GM23338 (cell line): ENCODE measurements at regions not wholly inside any gene's neighbourhood (a gene's known extent, or its start where the extent isn't known, plus 50 kb on each side); places are given as distances from the start of the nearest gene placed in this dataset.

Source experiments
- ATAC-seq: fragments of 200-7000 bp; cut with Tn5 transposase; 3 replicates; pipeline ENCODE4 v1.9.1; 2020
- DNase-seq: peaks from one replicate; pipeline ENCODE4 v3.0.0-alpha.2; 2015; ENCODE audit warnings: low spot score
- H2AFZ ChIP-seq: fragments of 200-600 bp; sonication (generic); 2 replicates; pipeline ENCODE4 v1.8.0; 2016; ENCODE audit warnings: antibody characterized with exemption, mild to moderate bottlenecking, moderate library complexity
- H3F3A ChIP-seq: fragments of 200-600 bp; sonication (generic); replicated peaks from 2 replicates; pipeline ENCODE4 v1.8.0; 2017; ENCODE audit warnings: antibody characterized with exemption, mixed run types, low read depth
- H3K27ac ChIP-seq: fragments of 200-600 bp; sonication (generic); 2 replicates; pipeline ENCODE4 v1.6.1; 2016; ENCODE audit warnings: low read depth
- H3K27me3 ChIP-seq: fragments of 200-600 bp; sonication (generic); 2 replicates; pipeline ENCODE4 v1.8.0; 2016; ENCODE audit warnings: mild to moderate bottlenecking, mixed run types, moderate library complexity; ENCODE audit not compliant: insufficient read depth
- H3K36me3 ChIP-seq: fragments of 200-600 bp; sonication (generic); 2 replicates; pipeline ENCODE4 v1.8.0; 2016; ENCODE audit warnings: mild to moderate bottlenecking; ENCODE audit not compliant: insufficient read depth
- H3K4me1 ChIP-seq: fragments of 200-600 bp; sonication (generic); 2 replicates; pipeline ENCODE4 v1.8.0; 2016; ENCODE audit warnings: mild to moderate bottlenecking, moderate library complexity; ENCODE audit not compliant: insufficient read depth
- H3K4me2 ChIP-seq: fragments of 200-600 bp; sonication (generic); 2 replicates; pipeline ENCODE4 v1.7.1; 2017; ENCODE audit warnings: mixed run types
- H3K4me3 ChIP-seq: fragments of 200-600 bp; sonication (generic); 2 replicates; pipeline ENCODE4 v1.6.1; 2016; ENCODE audit warnings: mixed run types
- H3K79me2 ChIP-seq: fragments of 200-600 bp; sonication (generic); replicated peaks from 2 replicates; pipeline ENCODE4 v1.8.0; 2017; ENCODE audit warnings: mild to moderate bottlenecking; ENCODE audit not compliant: insufficient read depth
- H3K9me2 ChIP-seq: fragments of 200-600 bp; sonication (generic); 2 replicates; pipeline ENCODE4 v1.8.0; 2017; ENCODE audit not compliant: insufficient read depth
- H4K20me1 ChIP-seq: fragments of 200-600 bp; sonication (generic); replicated peaks from 2 replicates; pipeline ENCODE4 v1.8.0; 2017; ENCODE audit warnings: mild to moderate bottlenecking; ENCODE audit not compliant: insufficient read depth
- H3K27ac Mint-ChIP-seq: 2 replicates; pipeline ENCODE4 v1.8.0; 2020; ENCODE audit warnings: inconsistent platforms, mild to moderate bottlenecking, moderate library complexity, mixed read lengths
- H3K27me3 Mint-ChIP-seq: 3 replicates; pipeline ENCODE4 v1.8.0; 2022; ENCODE audit warnings: low read depth, mild to moderate bottlenecking, moderate library complexity, mixed read lengths, inconsistent platforms; ENCODE audit not compliant: insufficient read depth, poor library complexity
- H3K36me3 Mint-ChIP-seq: 3 replicates; pipeline ENCODE4 v1.8.0; 2021; ENCODE audit warnings: low read depth, mild to moderate bottlenecking, inconsistent platforms, moderate library complexity, mixed read lengths
- H3K4me1 Mint-ChIP-seq: 3 replicates; pipeline ENCODE4 v1.8.0; 2020; ENCODE audit warnings: mild to moderate bottlenecking, inconsistent platforms, mixed read lengths
- H3K4me3 Mint-ChIP-seq: 3 replicates; pipeline ENCODE4 v1.8.0; 2021; ENCODE audit warnings: moderate library complexity, mild to moderate bottlenecking, inconsistent platforms, mixed read lengths
- H3K9me3 Mint-ChIP-seq: 3 replicates; pipeline ENCODE4 v1.8.0; 2020; ENCODE audit warnings: moderate library complexity, mild to moderate bottlenecking, inconsistent platforms, mixed read lengths
- CREB1 ChIP-seq: fragments of 250-450 bp; sonication (Bioruptor Pico); IDR thresholded peaks from 2 replicates; pipeline ENCODE4 v1.5.0; 2020; ENCODE audit warnings: low read depth, mild to moderate bottlenecking, moderate library complexity
- CTCF ChIP-seq, 2 experiments: fragments of 200-600 bp in 1 of 2; sonication (generic) in 1 of 2; conservative IDR thresholded peaks; 2 replicates each; pipeline versions ENCODE4 v1.5.1 to v1.6.1; 2016 to 2017; ENCODE audit warnings: antibody characterized with exemption in 2 of 2, low read depth in 2 of 2, mild to moderate bottlenecking in 2 of 2, moderate library complexity in 1 of 2
- EZH2 ChIP-seq: fragments of 200-600 bp; sonication (generic); IDR thresholded peaks from one replicate; pipeline ENCODE4 v1.8.0; 2017; ENCODE audit warnings: antibody characterized with exemption, mild to moderate bottlenecking, low read depth; ENCODE audit not compliant: unreplicated experiment
- EZH2phosphoT487 ChIP-seq: fragments of 200-600 bp; sonication (generic); IDR thresholded peaks from one replicate; pipeline ENCODE4 v1.8.1; 2018; ENCODE audit warnings: antibody characterized with exemption; ENCODE audit not compliant: unreplicated experiment
- JUNB ChIP-seq: IDR thresholded peaks from one replicate; pipeline ENCODE4 v1.6.1; 2016; ENCODE audit warnings: antibody characterized with exemption; ENCODE audit not compliant: unreplicated experiment
- NANOG ChIP-seq: IDR thresholded peaks from 2 replicates; pipeline ENCODE4 v1.6.1; 2016; ENCODE audit warnings: antibody characterized with exemption, borderline replicate concordance
- POLR2AphosphoS5 ChIP-seq: IDR thresholded peaks from 2 replicates; pipeline ENCODE4 v1.6.1; 2016; ENCODE audit warnings: antibody characterized with exemption, low read depth
- STAT1 ChIP-seq: IDR thresholded peaks from one replicate; pipeline ENCODE4 v1.6.1; 2016; ENCODE audit warnings: antibody characterized with exemption; ENCODE audit not compliant: unreplicated experiment
- ZNF114 ChIP-seq: fragments of 250-450 bp; sonication (Bioruptor Pico); IDR thresholded peaks from 2 replicates; pipeline ENCODE4 v1.5.0; 2020; ENCODE audit warnings: mild to moderate bottlenecking, moderate library complexity
- ZNF331 ChIP-seq: fragments of 250-450 bp; sonication (Bioruptor Pico); IDR thresholded peaks from 2 replicates; pipeline ENCODE4 v1.5.0; 2020; ENCODE audit warnings: low read depth, mild to moderate bottlenecking, moderate library complexity
- TF ChIP-seq, protein P1 (sequence below): IDR thresholded peaks from one replicate; pipeline ENCODE4 v1.6.1; 2018; ENCODE audit warnings: antibody characterized with exemption; ENCODE audit not compliant: unreplicated experiment
- TF ChIP-seq, protein P2 (sequence below): fragments of 250-450 bp; sonication (Bioruptor Pico); IDR thresholded peaks from 2 replicates; pipeline ENCODE4 v1.5.0; 2020; ENCODE audit warnings: mild to moderate bottlenecking, moderate library complexity
- TF ChIP-seq, protein P3 (sequence below): IDR thresholded peaks from 2 replicates; pipeline ENCODE4 v1.6.1; 2016; ENCODE audit warnings: antibody characterized with exemption

DNA sequence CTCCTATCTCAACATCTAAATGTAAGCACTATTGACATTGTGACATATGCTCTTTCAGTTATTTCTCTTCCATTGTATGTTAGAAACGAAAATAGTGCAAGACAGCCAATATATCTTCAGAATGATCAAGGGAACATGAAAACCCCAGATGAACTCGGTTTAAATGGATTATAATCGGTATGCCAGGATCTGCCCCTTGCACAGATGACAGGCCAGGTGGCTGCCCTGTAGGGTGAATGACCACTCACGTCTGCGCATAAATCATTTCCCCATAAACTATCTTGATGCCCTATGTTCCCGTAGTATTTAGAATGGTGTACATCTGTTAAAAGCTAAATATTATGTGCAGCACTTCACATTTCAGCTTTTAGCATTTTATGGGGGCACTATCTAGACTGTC lies 69.7 kb upstream of the RANBP3L start:
- Histone ChIP-seq H3K4me1 (no peaks in the 10 kb centered on the region), H3K36me3 (no peaks in the 10 kb centered on the region), H3K27me3 (no peaks in the 10 kb centered on the region), H2AFZ (no peak overlapping the region), H3F3A (no peaks in the 10 kb centered on the region), H4K20me1 (no peaks in the 10 kb centered on the region), H3K9me2 (no peaks in the 10 kb centered on the region), H3K79me2 (no peaks in the 10 kb centered on the region), H3K27ac (no peak overlapping the region), H3K4me2 (no peak overlapping the region), H3K4me3 (no peak overlapping the region)
- no peak for DNase-seq
- H3K4me1 Mint-ChIP-seq: no peaks in the 10 kb centered on the region
- TF ChIP-seq ZNF331 (CRISPR knock-in tag) (no peak), JUNB (no peak), EZH2 (no peak), STAT1 (no peak), ZNF114 (CRISPR knock-in tag) (no peak), EZH2phosphoT487 (no peak), POLR2AphosphoS5 (no peak), CTCF (conservative IDR thresholded peaks at IDR 0.05; ENCODE audit: low read depth in 2 of 2) (no peak), NANOG (no peak), CREB1 (no peak)
- TF ChIP-seq, protein P1, sequence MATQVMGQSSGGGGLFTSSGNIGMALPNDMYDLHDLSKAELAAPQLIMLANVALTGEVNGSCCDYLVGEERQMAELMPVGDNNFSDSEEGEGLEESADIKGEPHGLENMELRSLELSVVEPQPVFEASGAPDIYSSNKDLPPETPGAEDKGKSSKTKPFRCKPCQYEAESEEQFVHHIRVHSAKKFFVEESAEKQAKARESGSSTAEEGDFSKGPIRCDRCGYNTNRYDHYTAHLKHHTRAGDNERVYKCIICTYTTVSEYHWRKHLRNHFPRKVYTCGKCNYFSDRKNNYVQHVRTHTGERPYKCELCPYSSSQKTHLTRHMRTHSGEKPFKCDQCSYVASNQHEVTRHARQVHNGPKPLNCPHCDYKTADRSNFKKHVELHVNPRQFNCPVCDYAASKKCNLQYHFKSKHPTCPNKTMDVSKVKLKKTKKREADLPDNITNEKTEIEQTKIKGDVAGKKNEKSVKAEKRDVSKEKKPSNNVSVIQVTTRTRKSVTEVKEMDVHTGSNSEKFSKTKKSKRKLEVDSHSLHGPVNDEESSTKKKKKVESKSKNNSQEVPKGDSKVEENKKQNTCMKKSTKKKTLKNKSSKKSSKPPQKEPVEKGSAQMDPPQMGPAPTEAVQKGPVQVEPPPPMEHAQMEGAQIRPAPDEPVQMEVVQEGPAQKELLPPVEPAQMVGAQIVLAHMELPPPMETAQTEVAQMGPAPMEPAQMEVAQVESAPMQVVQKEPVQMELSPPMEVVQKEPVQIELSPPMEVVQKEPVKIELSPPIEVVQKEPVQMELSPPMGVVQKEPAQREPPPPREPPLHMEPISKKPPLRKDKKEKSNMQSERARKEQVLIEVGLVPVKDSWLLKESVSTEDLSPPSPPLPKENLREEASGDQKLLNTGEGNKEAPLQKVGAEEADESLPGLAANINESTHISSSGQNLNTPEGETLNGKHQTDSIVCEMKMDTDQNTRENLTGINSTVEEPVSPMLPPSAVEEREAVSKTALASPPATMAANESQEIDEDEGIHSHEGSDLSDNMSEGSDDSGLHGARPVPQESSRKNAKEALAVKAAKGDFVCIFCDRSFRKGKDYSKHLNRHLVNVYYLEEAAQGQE: no peak
- TF ChIP-seq, protein P2, sequence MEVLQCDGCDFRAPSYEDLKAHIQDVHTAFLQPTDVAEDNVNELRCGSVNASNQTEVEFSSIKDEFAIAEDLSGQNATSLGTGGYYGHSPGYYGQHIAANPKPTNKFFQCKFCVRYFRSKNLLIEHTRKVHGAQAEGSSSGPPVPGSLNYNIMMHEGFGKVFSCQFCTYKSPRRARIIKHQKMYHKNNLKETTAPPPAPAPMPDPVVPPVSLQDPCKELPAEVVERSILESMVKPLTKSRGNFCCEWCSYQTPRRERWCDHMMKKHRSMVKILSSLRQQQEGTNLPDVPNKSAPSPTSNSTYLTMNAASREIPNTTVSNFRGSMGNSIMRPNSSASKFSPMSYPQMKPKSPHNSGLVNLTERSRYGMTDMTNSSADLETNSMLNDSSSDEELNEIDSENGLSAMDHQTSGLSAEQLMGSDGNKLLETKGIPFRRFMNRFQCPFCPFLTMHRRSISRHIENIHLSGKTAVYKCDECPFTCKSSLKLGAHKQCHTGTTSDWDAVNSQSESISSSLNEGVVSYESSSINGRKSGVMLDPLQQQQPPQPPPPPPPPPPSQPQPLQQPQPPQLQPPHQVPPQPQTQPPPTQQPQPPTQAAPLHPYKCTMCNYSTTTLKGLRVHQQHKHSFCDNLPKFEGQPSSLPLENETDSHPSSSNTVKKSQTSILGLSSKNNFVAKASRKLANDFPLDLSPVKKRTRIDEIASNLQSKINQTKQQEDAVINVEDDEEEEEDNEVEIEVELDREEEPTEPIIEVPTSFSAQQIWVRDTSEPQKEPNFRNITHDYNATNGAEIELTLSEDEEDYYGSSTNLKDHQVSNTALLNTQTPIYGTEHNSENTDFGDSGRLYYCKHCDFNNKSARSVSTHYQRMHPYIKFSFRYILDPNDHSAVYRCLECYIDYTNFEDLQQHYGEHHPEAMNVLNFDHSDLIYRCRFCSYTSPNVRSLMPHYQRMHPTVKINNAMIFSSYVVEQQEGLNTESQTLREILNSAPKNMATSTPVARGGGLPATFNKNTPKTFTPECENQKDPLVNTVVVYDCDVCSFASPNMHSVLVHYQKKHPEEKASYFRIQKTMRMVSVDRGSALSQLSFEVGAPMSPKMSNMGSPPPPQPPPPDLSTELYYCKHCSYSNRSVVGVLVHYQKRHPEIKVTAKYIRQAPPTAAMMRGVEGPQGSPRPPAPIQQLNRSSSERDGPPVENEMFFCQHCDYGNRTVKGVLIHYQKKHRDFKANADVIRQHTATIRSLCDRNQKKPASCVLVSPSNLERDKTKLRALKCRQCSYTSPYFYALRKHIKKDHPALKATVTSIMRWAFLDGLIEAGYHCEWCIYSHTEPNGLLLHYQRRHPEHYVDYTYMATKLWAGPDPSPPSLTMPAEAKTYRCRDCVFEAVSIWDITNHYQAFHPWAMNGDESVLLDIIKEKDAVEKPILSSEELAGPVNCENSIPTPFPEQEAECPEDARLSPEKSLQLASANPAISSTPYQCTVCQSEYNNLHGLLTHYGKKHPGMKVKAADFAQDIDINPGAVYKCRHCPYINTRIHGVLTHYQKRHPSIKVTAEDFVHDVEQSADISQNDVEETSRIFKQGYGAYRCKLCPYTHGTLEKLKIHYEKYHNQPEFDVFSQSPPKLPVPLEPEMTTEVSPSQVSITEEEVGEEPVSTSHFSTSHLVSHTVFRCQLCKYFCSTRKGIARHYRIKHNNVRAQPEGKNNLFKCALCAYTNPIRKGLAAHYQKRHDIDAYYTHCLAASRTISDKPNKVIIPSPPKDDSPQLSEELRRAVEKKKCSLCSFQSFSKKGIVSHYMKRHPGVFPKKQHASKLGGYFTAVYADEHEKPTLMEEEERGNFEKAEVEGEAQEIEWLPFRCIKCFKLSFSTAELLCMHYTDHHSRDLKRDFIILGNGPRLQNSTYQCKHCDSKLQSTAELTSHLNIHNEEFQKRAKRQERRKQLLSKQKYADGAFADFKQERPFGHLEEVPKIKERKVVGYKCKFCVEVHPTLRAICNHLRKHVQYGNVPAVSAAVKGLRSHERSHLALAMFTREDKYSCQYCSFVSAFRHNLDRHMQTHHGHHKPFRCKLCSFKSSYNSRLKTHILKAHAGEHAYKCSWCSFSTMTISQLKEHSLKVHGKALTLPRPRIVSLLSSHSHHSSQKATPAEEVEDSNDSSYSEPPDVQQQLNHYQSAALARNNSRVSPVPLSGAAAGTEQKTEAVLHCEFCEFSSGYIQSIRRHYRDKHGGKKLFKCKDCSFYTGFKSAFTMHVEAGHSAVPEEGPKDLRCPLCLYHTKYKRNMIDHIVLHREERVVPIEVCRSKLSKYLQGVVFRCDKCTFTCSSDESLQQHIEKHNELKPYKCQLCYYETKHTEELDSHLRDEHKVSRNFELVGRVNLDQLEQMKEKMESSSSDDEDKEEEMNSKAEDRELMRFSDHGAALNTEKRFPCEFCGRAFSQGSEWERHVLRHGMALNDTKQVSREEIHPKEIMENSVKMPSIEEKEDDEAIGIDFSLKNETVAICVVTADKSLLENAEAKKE (CRISPR knock-in tag): no peak
- TF ChIP-seq, protein P3, sequence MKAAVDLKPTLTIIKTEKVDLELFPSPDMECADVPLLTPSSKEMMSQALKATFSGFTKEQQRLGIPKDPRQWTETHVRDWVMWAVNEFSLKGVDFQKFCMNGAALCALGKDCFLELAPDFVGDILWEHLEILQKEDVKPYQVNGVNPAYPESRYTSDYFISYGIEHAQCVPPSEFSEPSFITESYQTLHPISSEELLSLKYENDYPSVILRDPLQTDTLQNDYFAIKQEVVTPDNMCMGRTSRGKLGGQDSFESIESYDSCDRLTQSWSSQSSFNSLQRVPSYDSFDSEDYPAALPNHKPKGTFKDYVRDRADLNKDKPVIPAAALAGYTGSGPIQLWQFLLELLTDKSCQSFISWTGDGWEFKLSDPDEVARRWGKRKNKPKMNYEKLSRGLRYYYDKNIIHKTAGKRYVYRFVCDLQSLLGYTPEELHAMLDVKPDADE: no peak
- H3K4me3 Mint-ChIP-seq: no peak overlapping the region
- no peaks in the 10 kb centered on the region for H3K9me3 Mint-ChIP-seq
- no peak overlapping the region for H3K27ac Mint-ChIP-seq
- no peaks in the 10 kb centered on the region for H3K27me3 Mint-ChIP-seq
- H3K36me3 Mint-ChIP-seq: no peaks in the 10 kb centered on the region
- ATAC-seq: no peak
